Spleen (tissue), 11 donors: ENCODE measurements at regions not wholly inside any gene's neighbourhood (a gene's known extent, or its start where the extent isn't known, plus 50 kb on each side); places are given as distances from the start of the nearest gene placed in this dataset.

Experiments used
- DNase-seq: peaks from one replicate; pipeline ENCODE4 v3.0.0-alpha.2; 2020
- H3K27ac ChIP-seq, 8 donors: fragments of 200-600 bp; sonication (generic) in 7 of 8; 1 replicate in 4 of 8; 2 replicates in 4 of 8; pipeline versions ENCODE4 v1.5.0 to v1.8.0; 2016 to 2021; ENCODE audit warnings: inconsistent platforms in 4 of 8, mild to moderate bottlenecking in 4 of 8, moderate library complexity in 1 of 8
- H3K27me3 ChIP-seq, 7 donors: fragments of 200-600 bp; sonication (generic) in 6 of 7; replicated peaks in 1 of 7; 1 replicate in 4 of 7; 2 replicates in 3 of 7; pipeline versions ENCODE4 v1.5.0 to v1.8.0; 2016 to 2021; ENCODE audit warnings: inconsistent platforms in 3 of 7, mild to moderate bottlenecking in 1 of 7
- H3K36me3 ChIP-seq, 6 donors: fragments of 200-600 bp; sonication (generic) in 5 of 6; 1 replicate in 4 of 6; 2 replicates in 2 of 6; pipeline versions ENCODE4 v1.5.0 to v1.8.0; 2016 to 2021; ENCODE audit warnings: inconsistent platforms in 2 of 6
- H3K4me1 ChIP-seq, 6 donors: fragments of 200-600 bp; sonication (generic) in 5 of 6; 1 replicate in 3 of 6; 2 replicates in 3 of 6; pipeline versions ENCODE4 v1.5.0 to v1.8.0; 2016 to 2021; ENCODE audit warnings: inconsistent platforms in 3 of 6
- H3K4me3 ChIP-seq, 8 donors: fragments of 200-600 bp; sonication (generic) in 7 of 8; 1 replicate in 4 of 8; 2 replicates in 4 of 8; pipeline versions ENCODE4 v1.5.0 to v1.8.0; 2016 to 2021; ENCODE audit warnings: inconsistent platforms in 4 of 8, mild to moderate bottlenecking in 4 of 8, moderate library complexity in 2 of 8
- H3K9me3 ChIP-seq, 8 donors: fragments of 200-600 bp; sonication (generic) in 7 of 8; 1 replicate in 4 of 8; 2 replicates in 4 of 8; pipeline versions ENCODE4 v1.5.0 to v1.8.0; 2016 to 2021; ENCODE audit warnings: inconsistent platforms in 4 of 8
- POLR2A ChIP-seq, 3 donors: fragments of 450-650 bp; IDR thresholded peaks; one replicate each; pipeline ENCODE4 v1.5.1; 2017; ENCODE audit warnings: antibody characterized with exemption in 3 of 3, mild to moderate bottlenecking in 1 of 3
- POLR2AphosphoS5 ChIP-seq, 3 donors: sonication (generic); formaldehyde crosslinking; IDR thresholded peaks; one replicate each; pipeline ENCODE4 v1.5.1; 2017; ENCODE audit warnings: antibody characterized with exemption in 3 of 3
- WGBS, 5 donors: extraction: QIAGEN DNeasy Blood & Tissue Kit in 3 of 5; methylation state at CpG; one replicate each; pipeline versions ENCODE4 v1.1.5 to v1.1.7; 2013 to 2018; 5-methylcytosine and 5-hydroxymethylcytosine counted together
- intact Hi-C: fragments of 100-400 bp; cut with DNase I; formaldehyde crosslinking; loops from one replicate; pipeline ENCODE4 v1.15.0; 2023; ENCODE audit warnings: low total_unique reads
- TF ChIP-seq, protein P1 (sequence below), 11 experiments: fragments of 200-600 bp in 7 of 11; fragments of 450-650 bp in 4 of 11; sonication (generic) in 4 of 11; IDR thresholded peaks in 8 of 11; conservative IDR thresholded peaks in 3 of 11; 1 replicate in 7 of 11; 2 replicates in 4 of 11; pipeline versions ENCODE4 v1.4.0 to v1.8.0; 2016 to 2021; ENCODE audit warnings: antibody characterized with exemption in 11 of 11, inconsistent platforms in 4 of 11, mild to moderate bottlenecking in 1 of 11
- donor health status: healthy with polysubstance abuse.
- donor health status: DM: no; HTN: no; CAD: no; lungs with moderate emphysema.
- donor health status: DM: no; HTN: no; CAD: no.
- donor health status: Bipolar disorder and iron deficiency.
- donor health status: healthy.
- donor health status: DM: no; HTN: no; CAD: no.
- donor health status: DM: yes; HTN: yes; CAD: no.

DNA sequence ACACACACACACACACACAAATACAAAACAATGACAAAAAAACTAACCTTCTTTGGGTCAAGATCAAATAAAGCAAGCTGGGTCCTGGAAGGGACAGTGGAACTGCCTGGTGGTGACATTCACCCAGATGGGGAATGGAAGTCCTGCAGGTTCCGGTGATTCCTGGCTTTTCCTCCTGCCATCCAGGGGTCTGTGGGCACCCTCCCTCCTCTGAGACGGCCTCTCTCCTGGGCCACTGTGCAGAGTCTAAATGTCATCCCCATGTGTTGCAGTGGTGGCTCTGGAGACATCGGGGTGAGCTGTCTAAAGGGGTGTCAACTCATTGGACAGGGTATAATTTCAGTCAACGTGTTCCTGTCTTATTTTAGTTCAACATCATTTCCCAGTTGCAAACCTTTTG is 248.2 kb downstream of the ZNF536 start:
- Histone ChIP-seq H3K36me3 (no peaks in the 10 kb centered on the region), H3K4me1 (no peaks in the 10 kb centered on the region), H3K27me3 (peaks cover 0 to 8% (median 0%) of the 10 kb centered on the region in 7 donors), H3K4me3 (no peak overlapping the region), H3K9me3 (peaks cover 0 to 30% (median 13%) of the 10 kb centered on the region in 8 donors), H3K27ac (no peak overlapping the region)
- intact Hi-C loops: no loop called here
- DNase-seq: no peak
- 78 to 85% (median 80%) methylated on average over 4 of the region's 4 CpGs for WGBS, 5 donors
- no peak for TF ChIP-seq POLR2A (IDR thresholded peaks at IDR 0.05)
- TF ChIP-seq POLR2AphosphoS5 (IDR thresholded peaks at IDR 0.05): no peak
- TF ChIP-seq, protein P1, sequence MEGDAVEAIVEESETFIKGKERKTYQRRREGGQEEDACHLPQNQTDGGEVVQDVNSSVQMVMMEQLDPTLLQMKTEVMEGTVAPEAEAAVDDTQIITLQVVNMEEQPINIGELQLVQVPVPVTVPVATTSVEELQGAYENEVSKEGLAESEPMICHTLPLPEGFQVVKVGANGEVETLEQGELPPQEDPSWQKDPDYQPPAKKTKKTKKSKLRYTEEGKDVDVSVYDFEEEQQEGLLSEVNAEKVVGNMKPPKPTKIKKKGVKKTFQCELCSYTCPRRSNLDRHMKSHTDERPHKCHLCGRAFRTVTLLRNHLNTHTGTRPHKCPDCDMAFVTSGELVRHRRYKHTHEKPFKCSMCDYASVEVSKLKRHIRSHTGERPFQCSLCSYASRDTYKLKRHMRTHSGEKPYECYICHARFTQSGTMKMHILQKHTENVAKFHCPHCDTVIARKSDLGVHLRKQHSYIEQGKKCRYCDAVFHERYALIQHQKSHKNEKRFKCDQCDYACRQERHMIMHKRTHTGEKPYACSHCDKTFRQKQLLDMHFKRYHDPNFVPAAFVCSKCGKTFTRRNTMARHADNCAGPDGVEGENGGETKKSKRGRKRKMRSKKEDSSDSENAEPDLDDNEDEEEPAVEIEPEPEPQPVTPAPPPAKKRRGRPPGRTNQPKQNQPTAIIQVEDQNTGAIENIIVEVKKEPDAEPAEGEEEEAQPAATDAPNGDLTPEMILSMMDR (IDR thresholded peaks at IDR 0.05 in 8 of 11, conservative IDR thresholded peaks at IDR 0.05 in 3 of 11): no peak

DNA sequence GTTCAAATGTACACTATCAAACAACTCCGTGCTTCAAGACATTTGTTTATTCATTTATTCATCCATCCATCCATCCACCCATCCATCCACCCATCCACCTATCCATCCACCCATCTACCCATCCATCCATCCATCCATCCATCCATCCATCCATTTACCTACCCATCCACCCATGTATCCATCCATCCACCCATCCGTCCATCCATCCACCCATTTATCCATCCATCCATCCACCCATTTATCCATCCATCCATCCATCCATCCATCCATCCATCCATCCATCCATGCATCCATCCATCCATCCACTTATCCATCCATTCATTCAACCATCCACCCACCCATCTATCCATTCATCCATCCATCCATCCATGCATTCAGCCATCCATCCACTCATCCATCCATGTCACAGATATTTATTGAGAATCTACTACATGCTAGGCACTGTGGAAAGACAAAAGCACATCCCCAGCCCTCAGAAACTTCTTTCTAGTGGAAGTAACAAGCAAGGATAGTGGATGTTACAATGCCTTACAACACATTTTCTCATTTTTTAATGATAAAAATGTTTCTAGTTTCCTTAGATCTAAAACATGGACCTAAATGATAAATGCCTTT is 237.6 kb downstream of the ZNF536 start:
- Histone ChIP-seq H3K4me3 (no peak overlapping the region), H3K36me3 (no peaks in the 10 kb centered on the region), H3K4me1 (no peaks in the 10 kb centered on the region), H3K27ac (no peak overlapping the region), H3K9me3 (no peaks in the 10 kb centered on the region), H3K27me3 (no peaks in the 10 kb centered on the region)
- no peak for DNase-seq
- 80 to 89% (median 84%) methylated on average over 2 of the region's 2 CpGs for WGBS, 5 donors
- TF ChIP-seq POLR2A (IDR thresholded peaks at IDR 0.05): no peak
- TF ChIP-seq POLR2AphosphoS5 (IDR thresholded peaks at IDR 0.05): no peak
- TF ChIP-seq, protein P1 (IDR thresholded peaks at IDR 0.05 in 8 of 11, conservative IDR thresholded peaks at IDR 0.05 in 3 of 11): no peak
- intact Hi-C loops: no loop called here

DNA sequence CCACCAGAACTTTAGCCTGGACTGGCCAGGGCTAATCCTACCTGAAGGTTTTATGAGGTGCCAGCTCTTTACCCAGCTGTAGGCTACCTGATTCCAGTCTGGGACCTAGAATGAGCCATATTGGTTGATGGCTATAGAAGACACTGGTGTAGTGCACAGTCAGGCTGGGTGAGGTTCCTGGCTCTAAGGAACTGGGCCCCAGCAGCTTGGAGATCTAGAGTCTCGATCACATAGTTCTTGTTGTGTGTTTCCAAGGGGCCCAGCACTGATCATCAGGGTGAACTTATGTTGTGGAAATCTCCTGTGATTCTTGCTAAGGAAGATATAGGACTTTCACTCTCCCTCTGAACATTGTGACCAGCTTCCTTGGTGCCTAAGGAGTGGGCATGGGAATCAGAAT is 236.3 kb downstream of the ZNF536 start:
- Histone ChIP-seq H3K4me3 (no peak overlapping the region), H3K27me3 (no peaks in the 10 kb centered on the region), H3K9me3 (no peaks in the 10 kb centered on the region), H3K36me3 (no peaks in the 10 kb centered on the region), H3K4me1 (no peaks in the 10 kb centered on the region), H3K27ac (no peak overlapping the region)
- DNase-seq: no peak
- TF ChIP-seq POLR2A (IDR thresholded peaks at IDR 0.05) (no peak), POLR2AphosphoS5 (IDR thresholded peaks at IDR 0.05) (no peak)
- TF ChIP-seq, protein P1 (IDR thresholded peaks at IDR 0.05 in 8 of 11, conservative IDR thresholded peaks at IDR 0.05 in 3 of 11): no peak
- intact Hi-C loops: no loop called here
- WGBS, 5 donors: 74 to 88% (median 83%) methylated on average over 1 of the region's 1 CpG
